Testis (tissue), 2 donors: ENCODE measurements at regions not wholly inside any gene's neighbourhood (a gene's known extent, or its start where the extent isn't known, plus 50 kb on each side); places are given as distances from the start of the nearest gene placed in this dataset.

Experiments
- POLR2A ChIP-seq: fragments of 450-650 bp; IDR thresholded peaks from one replicate; pipeline ENCODE4 v1.6.1; 2017; ENCODE audit warnings: antibody characterized with exemption, mild to moderate bottlenecking, moderate library complexity
- TF ChIP-seq, protein P1 (sequence below), 3 experiments: fragments of 450-650 bp in 2 of 3; fragments of 200-600 bp in 1 of 3; sonication (generic) in 1 of 3; IDR thresholded peaks; one replicate each; pipeline ENCODE4 v1.5.1; 2016 to 2019; ENCODE audit warnings: antibody characterized with exemption in 3 of 3, mild to moderate bottlenecking in 2 of 3, moderate library complexity in 1 of 3

DNA sequence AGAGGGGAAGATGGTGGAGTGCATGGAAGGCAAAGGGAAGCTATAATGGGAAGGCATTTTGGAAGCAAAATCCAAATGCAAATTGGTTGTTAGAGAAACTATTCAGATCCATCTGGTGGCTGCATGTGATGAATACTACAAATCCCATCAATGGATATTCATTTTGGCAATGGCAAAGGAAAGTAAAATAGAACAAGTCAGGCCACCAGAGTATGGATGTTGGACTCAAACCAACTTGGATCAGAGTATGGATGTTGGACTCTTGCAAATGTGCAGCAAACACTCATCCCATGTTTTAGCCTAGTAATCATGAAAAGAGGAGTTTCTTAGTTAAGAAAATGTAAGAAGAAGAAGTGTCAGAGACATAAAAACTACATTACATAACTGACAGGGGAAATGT lies 289.6 kb upstream of the DAB1 start:
- TF ChIP-seq, protein P1, sequence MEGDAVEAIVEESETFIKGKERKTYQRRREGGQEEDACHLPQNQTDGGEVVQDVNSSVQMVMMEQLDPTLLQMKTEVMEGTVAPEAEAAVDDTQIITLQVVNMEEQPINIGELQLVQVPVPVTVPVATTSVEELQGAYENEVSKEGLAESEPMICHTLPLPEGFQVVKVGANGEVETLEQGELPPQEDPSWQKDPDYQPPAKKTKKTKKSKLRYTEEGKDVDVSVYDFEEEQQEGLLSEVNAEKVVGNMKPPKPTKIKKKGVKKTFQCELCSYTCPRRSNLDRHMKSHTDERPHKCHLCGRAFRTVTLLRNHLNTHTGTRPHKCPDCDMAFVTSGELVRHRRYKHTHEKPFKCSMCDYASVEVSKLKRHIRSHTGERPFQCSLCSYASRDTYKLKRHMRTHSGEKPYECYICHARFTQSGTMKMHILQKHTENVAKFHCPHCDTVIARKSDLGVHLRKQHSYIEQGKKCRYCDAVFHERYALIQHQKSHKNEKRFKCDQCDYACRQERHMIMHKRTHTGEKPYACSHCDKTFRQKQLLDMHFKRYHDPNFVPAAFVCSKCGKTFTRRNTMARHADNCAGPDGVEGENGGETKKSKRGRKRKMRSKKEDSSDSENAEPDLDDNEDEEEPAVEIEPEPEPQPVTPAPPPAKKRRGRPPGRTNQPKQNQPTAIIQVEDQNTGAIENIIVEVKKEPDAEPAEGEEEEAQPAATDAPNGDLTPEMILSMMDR (IDR thresholded peaks at IDR 0.05): no peak
- no peak for TF ChIP-seq POLR2A
